GM18499 (cell line): ENCODE measurements at regions not wholly inside any gene's neighbourhood (a gene's known extent, or its start where the extent isn't known, plus 50 kb on each side); places are given as distances from the start of the nearest gene placed in this dataset.

Experiments used
- ATAC-seq: cut with Tn5 transposase; IDR thresholded peaks from one replicate; pipeline ENCODE4 v1.9.1; 2021; ENCODE audit warnings: moderate number of reproducible peaks; ENCODE audit not compliant: insufficient read depth, unreplicated experiment

- no peak for ATAC-seq
Measured at GRCh38 chr2:12178289-12179080, 432.1 kb downstream of the LPIN1 start.

DNA sequence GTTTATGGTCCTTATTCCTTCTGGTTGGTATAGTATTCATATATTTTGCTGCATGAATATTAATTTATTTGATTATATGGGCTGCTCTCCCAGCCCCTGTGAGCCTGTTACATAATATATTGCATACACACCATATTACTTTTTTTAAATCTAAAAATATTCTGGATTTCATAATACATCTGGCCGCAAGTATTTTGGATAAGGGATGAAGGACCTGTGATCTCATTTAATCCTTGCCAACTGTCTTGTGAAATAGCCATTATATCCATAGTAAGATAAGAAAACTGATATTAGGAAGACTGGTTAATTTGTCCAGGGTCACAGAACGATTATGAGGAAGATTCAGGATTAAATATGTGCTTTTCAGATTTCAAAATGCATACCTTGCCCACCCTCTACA lies 433.6 kb downstream of the LPIN1 start:
- no peak for ATAC-seq

- no peak for ATAC-seq
Measured at GRCh38 chr2:12183032-12183645, 436.7 kb downstream of the LPIN1 start.

- no peak for ATAC-seq
Measured at GRCh38 chr2:12192762-12193161, 446.3 kb downstream of the LPIN1 start.

DNA sequence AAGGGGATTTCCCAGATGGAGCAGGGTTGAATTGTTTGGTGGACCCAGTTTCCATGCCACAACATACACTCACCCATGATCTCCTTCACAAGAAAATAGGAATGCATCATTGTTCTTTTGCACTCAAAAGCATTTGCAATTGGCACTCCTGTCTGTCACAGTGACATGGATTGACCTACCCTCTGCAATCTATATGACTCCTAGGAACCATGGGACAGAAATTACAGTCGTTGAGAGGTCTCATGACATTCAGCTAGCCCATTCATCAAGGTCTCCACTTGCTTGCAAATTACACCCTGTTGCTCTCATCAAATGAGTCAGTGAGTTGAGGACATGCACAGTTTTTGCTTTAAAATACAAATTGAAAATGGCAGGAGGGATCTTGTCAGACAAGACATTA lies 448.5 kb downstream of the LPIN1 start:
- no peak for ATAC-seq

DNA sequence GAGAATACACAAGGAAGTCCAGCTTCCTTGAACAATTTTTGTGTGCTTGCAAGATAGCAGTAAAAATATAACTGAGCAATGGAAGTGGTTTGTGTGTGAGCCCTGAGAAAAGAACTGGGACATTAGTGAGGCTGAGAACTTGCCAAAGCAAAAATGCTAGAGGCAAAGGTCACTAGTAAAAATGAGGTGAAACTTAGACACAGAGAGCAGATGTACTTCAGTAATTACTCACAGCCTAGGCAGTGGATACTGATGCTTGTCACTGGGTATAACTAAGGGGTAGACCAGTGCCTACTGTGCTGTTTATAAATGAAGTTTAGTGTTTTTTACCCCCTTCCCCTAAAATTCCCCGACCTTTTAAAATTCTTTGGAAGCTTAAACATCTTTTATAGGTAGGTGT lies 450.1 kb downstream of the LPIN1 start:
- peak; percentile 46 for ATAC-seq

DNA sequence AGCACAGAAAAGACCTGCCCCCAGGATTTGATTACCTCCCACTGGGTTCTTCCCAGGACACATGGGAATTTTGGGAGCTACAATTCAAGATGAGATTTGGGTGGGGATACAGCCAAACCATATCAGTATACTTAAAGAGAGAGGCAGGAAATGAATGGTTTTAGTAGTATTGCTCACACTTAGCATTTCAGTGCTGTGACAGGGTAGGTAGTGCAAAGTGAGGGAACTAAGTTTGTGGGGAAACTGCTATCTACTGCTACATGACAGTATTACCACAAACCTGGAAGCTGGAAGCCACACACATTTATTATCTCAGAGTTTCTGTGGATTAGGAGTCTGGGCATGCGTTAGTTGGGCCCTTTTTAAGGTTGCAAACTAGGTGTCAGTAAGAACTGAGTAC lies 450.7 kb downstream of the LPIN1 start:
- no peak for ATAC-seq

DNA sequence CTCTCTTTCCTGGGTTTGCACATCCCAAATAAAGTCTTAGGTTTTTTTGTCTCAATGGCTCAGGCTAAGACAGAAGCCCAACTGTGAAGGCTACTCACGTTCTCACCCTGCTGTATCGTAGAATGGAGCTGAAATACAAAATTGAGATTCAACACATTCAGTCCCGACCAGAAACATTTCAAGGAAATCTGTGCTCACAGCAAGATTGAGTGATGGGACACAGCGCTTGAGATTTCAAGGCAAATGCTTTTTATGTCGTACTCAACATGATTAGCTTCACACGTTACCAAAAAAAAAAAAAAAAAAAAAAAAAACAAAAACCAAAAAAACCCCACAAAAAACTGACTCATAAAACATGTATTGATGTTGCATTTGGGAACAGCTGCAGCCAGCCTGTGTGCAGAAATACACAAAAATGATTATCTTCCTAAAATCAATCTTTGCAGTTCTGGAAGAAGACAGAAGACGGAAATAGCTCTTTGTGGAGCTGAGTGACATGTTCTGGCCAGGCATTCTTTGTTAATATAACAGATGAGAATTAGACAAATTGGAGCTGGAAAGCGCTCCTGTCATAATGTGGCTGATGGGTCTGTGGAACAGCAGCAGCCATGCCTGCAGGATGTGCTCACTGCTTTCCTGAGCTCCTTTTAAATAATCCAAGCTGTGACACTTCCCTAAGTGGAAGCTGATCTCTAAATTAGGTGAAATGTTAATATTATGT lies 453.2 kb downstream of the LPIN1 start:
- no peak for ATAC-seq

DNA sequence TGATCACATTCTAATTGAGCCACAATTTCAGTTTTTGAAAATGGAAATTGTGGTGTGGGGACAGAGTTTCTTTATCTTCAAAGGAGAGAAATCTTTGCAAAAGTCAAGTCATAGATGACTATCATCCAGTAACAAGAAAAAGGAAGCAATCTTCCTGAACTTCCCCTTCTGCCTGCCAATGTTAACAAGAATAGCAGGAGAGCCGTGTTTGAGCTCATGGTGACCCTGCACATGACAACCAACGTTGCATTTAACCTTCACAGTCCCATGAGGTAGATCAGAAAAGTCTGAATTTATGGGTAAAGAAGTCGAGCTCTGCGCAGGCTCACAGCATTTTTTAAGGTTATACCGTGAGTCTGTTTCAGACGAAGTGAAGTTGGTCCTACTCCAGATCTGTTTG lies 454.9 kb downstream of the LPIN1 start:
- ATAC-seq: no peak

- ATAC-seq: no peak
Measured at GRCh38 chr2:12202313-12203075, 456.1 kb downstream of the LPIN1 start.

DNA sequence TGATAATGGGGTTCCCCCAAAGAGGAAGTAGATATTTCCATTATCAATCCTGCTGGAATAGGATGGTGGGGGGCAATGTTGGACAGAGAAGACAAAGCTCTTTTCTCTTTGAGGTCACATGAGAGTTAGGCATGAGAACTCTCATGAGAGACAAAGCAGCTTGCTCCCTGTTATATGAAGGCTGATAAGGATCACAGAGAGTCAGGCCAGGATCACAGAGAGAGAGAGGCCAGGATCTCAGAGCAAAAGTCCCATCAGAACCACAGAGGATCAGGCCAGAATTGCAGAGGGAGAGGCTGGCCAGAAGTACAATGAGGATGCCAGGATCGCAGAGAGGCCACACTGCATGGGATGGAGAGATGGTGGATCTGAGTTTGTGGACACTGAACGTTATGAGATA lies 457.1 kb downstream of the LPIN1 start:
- ATAC-seq: no peak

- ATAC-seq: no peak
Measured at GRCh38 chr2:12205086-12205485, 458.7 kb downstream of the LPIN1 start.

GRCh38 chr2:12207491-12207890 lies 461.1 kb downstream of the LPIN1 start:
- ATAC-seq: no peak

DNA sequence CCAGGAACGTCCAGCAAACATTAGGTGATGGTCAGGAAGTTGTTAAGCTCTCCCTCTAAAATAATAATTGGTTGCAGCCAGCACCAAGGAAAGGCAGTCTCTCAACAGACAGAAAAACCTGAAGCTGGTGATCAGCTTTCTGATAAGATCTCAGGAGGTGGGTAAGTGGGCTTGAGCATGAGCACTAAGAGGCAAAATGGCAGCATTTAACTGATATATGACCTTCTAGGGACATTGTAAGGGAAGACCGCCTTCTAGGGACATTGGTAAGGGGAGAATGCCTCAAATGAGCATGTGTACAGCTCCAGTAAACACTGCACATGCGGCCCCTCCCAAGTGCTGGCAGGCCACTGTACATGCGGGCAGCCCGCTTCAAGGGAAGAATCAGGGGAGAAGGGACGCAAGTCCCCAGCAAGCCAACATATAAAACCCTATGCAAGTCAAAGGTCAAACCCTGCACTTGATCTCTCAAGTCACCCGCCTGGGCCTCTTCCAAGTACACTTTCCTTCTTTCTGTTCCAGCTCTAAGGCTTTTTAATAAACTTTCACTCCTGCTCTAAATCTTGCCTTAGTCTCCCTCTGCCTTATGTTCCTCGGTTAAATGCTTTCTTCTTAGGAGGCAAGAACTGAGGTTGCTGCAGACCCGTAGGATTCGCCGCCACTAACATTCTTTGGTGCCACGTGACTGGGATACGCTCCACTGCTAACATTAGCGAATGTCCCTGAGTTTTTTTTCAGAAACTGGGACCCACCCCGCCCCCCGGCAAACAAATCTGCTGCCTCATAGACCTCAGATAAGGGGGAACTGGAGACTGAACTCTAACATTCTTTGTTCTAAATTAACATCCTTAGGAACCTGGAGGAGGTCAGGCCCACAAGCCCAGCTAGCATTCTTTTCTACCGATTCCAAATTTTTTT lies 463.8 kb downstream of the LPIN1 start:
- ATAC-seq: no peak

- ATAC-seq: no peak
Measured at GRCh38 chr2:12211326-12212175, 465.1 kb downstream of the LPIN1 start.

DNA sequence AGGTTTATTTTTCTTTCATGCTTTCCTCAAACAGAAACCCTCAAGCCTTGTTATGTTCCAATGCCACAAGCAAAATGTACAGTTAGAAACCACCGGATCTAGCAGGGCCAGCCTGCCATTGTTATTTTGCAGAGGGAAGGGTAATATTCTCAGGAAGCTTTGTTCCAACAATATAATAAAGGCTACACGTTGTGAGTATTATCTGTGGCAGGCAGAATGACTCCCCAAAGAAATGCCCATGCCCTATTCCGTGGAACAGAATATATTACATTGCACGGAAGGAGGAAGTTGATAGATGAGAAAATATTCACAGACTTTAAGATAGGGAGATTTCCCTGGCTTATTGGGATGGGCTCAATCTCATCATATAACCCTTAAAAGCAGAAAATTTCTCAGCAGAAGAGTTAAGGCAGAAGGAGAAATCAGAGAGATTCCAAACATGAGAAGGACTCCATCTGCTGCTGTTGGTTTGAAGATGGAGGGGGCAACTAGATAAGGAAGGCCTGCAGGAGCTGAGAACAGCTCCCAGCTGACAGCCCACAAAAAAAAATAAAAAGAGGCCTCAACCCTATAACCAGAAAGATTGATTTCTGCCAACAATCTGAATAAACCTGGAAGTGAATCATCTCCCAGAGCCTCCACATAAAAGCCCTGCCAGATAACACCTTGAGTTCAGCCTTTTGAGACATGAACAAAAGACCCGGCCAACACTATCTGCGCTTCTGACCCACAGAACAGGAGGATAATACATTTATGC lies 466.6 kb downstream of the LPIN1 start:
- no peak for ATAC-seq

DNA sequence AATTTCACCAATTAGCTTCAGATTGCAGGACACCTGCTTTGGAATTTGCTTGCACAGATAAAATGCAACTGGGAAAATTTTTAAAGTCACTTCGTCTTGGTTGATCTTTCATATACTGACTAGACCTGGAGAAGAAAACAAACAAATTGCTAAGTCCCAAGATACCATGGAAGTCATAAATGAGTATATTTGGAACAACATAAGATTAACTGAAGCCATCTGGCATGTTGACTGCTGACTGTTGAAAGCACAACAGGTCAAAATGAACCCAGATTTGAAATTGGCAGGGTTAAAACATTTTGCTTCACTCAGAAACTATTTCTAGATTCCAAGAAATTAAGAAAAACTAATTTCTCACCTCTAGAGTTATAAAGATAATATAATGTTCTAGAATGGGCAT lies 470.7 kb downstream of the LPIN1 start:
- ATAC-seq: no peak

DNA sequence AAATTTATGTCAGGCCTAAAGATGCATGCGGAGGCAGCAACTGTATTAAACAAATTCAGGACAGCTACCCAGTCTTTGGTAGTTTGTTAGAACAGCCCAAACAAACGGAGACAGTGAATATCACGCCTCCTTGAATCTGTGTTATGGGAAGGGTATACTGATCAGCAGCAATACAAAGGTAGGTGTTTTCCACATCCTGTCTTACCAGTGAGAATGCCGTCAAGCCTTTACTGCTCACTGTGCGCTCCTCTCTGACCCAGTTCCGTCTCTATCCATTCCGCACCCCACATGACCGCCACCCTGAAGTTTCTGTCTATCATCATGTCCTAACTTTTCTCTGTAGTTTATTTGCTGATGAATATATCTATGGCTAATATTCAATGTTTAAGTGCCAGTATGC lies 473.3 kb downstream of the LPIN1 start:
- ATAC-seq: no peak
